ENCODE measurements at regions not wholly inside any gene's neighbourhood (a gene's known extent, or its start where the extent isn't known, plus 50 kb on each side); places are given as distances from the start of the nearest gene placed in this dataset.

- no peak for TF ChIP-seq CTCF (IDR thresholded peaks at IDR 0.05; ENCODE audit: insufficient read depth, low read length, poor library complexity, severe bottlenecking)
- TF ChIP-seq EZH2phosphoT487 (conservative IDR thresholded peaks at IDR 0.05; ENCODE audit: low read length) = no peak
These were observed 80.2 kb upstream of the EDNRA start for GRCh38 chr4:147400721-147401120.

Measured in SU-DHL-6 (cell line).